GM21367 (cell line): ENCODE measurements at regions not wholly inside any gene's neighbourhood (a gene's known extent, or its start where the extent isn't known, plus 50 kb on each side); places are given as distances from the start of the nearest gene placed in this dataset.

Source experiments
- ATAC-seq: cut with Tn5 transposase; IDR thresholded peaks from one replicate; pipeline ENCODE4 v1.9.1; 2021; ENCODE audit not compliant: unreplicated experiment

DNA sequence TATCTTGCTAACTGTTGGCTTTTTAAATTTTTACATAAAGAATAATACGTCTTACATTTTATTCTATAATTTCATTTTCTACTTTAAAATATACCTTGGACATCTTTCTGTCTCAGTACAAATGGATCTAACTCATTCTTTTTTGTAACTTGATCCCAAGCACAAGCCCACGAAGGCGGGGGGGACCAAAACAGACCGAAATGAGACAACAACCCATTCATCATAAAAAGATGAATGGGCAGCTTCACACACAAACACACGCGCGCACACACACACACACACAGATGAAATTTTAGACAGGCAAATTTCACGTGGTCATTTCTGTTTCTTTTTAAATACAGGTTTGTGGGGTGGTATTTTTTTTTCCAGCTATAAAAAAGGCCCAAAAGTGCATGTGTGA lies 271.3 kb upstream of the TOPAZ1 start:
- no peak for ATAC-seq

DNA sequence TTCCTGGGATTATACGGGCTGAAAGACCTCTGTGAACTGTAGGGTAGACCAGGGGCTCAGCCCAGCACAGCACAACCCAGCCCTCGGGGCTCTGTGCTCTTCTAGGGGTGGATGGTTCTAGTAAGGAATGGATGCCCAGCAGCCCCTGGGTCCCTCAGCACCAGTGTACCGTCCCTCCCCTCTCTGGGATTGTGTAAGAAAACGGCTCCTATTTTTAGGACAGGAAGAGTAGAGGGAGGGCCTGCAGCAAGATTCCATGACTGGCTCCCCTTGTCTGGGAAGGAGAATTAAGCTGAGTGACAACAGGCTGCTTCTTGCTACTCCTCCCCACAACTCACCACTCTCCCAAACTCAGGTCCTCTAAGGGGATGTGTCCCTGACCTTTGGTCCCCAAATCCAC lies 270.8 kb upstream of the TOPAZ1 start:
- no peak for ATAC-seq

DNA sequence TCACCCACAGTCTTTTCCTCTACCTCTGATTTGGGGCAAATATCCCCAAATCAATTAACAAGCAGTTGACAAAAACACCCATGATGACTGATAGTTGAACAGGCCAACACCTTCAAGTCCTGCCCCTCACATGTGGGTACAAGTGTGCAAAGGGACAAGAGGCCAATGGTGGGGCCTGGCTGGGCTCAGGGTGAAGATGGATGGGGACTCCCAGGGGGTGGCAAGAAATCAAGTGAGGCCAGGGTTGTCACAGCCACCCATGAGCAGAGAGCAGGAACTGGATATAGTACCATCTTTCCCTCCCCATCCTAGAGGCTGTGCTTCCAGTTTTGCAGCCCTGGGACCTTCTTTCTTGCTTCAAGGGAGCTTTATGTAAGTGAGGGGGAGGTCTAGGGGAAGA lies 270.2 kb upstream of the TOPAZ1 start:
- ATAC-seq = no peak

DNA sequence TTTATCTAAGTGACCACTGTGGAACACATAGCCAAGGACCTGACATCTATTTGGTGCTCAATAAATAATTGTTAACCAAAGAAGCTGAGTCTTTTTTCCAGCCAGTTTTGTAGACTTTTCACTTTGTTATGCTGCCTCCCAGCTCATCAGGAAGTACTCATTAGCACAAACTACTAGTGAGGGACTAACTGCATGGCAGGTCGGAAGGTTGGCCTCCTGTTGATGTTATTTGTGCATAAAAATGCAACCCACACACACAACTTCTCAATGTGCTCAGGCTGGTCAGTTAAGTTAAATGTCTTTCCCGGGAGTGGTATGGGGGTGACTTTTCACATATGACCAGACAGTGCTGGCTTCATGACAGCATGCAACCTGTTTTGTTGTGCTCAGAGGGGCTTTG lies 263.0 kb upstream of the TOPAZ1 start:
- ATAC-seq = no peak

DNA sequence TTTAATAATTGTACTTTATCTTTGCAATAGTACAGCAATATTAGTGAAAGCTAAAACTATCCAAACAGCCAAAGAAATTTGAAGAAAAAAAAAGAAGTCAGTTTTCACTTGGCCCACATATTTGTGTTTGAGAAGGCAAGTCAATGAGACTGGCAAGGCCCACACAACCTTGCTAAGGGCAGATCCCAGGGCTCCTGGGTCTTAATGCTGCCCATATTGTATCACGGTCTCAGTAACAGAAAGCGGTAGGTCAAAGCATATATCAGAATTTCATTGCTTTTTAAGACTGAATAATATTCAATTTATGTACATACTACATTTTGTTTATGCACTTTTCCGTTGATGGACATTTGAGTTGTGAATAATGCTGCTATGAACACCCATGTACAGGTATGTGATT lies 262.0 kb upstream of the TOPAZ1 start:
- no peak for ATAC-seq

DNA sequence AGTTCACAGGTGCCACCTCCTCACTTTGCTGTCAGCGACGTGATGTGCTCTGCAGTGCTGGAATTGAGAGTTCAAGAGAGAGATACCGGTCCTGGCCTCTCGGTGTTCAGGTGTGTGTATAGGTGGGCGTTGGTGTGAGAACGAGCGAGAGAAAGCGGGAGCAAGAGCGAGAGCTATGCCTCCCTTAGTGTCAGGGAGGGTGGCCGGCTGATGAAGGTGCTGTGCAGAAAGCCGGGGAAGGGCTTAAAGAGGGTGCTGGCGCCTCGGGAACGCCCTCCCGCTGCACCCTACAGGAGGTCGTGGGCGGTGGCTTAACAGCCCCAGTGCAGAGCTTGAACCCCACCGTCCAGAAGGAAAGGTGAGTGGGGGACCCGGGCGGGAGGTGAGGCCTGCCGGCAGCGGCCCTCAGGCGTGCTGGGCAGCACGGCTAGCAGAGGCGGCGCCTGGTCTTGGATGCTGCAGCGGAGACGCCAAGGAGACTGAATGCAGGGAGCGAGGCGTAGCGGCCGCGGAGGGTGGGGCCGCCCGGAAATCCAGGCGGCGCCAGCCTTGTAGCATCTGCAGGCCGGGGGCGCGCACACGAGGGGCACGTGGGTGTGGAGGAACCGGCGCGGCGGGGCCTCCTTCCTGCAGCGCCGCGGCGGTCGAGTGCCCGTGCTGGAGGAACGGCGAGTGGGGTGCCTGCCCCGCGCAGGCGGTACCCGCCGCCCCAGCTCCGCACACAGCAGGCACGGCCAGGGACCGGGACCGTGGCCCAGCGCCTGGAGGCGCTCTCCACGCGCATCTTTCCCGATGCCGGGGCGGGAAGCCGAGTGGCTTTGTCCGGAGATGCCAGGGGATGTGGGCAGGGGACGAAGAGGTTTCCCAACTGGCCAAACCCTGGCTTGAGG lies 246.8 kb upstream of the TOPAZ1 start:
- ATAC-seq = no peak

DNA sequence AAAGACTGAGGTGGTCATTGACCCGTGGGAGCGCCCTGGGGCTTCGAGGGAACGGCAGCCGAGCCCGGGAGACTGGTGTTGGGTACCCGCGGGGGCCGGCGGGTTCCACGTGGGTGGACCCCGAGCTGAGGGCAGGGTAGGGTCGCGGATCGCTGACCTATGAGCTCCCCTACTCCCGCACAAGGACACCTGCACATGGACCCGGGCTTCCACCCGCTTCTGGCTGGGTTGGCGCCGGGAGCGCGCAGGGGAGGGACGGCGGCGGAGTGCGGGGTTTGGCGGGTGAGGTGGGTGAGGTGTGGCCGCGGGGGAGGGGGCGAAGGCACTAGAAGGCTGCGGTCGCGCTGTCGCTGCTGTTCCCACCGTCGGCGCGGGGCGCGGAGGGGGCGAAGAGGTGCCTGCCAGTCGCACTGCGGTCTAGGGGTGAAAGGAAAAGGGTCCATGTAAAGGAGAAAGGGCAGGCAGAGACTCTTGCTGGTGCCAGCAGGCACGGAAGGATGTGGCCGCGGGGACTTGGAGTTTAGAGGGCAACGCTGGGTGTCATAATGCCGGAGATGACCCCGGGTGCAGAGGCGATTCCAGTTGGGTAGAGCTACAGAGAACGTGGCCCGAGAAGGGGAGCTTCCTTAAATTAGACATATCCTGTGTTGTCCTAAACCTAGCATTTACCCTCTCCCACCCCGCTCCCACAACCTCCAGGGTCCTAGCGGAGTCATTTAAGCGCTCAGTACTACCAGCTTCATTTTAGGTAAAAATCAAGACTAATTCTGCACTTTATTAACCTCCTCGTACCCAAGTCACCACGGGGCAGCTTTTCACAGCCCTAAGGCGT lies 245.9 kb upstream of the TOPAZ1 start:
- no peak for ATAC-seq

DNA sequence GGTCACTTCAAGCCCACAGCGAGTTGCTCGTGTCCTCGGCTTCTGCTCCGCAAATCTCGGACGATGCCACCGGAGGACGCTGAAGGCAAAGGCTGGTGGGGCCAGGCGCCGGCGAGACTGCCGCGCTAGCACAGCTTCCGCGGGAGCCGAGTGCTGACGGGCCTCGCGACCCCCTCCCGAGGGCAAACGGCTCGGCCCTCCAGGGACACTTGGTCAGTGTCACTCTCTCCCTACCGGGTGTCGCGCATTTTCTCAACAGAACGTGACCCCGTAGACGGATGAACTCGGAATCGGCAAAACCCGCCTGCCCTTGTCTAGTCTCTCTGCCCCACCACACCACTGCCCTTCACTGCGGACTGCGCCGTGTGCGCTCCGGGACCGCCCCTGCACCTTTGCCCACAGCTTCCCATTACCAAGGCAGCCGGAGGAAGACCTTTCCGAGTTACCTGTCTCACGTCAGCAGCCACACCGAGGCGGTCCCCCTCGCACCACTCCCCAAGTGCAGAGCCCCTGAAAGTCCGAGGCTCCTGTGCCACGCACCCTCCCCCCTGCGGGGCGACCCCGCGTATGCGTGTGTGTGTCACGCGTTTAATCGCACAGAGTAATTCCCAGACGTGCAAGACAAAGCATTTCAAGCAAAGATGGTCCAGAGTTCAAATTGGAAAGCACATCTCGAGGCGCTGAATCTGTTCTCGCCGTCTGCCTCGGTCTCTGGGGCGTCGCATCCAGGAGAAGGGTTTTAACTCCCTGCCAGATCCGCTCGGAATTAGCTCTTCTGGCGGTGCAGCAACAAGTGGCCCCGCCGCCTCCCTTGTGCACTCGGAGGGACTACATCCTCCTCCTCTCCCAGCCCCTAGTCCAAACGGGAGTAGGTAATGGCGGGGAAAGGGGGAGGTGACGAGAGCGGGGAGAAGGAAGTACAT lies 245.0 kb upstream of the TOPAZ1 start:
- no peak for ATAC-seq

DNA sequence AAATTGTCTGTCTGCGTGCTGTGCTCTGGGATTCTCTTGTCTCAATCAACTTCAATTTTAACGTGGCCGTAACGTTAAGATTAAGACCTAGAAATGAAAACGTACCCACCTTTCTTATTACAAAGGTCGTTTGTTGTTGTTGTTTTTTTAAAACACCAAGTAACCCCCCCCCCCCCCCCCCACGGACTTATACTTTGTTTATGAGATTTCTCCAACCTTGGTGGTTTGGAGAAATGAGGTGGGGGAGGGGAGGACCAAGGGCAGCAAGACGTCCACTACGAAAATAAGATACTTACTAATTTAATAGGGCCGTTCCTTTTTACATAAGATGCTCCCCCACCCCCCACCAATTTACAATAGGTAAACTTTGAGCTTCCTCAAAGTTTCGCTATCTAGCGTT lies 244.4 kb upstream of the TOPAZ1 start:
- no peak for ATAC-seq

DNA sequence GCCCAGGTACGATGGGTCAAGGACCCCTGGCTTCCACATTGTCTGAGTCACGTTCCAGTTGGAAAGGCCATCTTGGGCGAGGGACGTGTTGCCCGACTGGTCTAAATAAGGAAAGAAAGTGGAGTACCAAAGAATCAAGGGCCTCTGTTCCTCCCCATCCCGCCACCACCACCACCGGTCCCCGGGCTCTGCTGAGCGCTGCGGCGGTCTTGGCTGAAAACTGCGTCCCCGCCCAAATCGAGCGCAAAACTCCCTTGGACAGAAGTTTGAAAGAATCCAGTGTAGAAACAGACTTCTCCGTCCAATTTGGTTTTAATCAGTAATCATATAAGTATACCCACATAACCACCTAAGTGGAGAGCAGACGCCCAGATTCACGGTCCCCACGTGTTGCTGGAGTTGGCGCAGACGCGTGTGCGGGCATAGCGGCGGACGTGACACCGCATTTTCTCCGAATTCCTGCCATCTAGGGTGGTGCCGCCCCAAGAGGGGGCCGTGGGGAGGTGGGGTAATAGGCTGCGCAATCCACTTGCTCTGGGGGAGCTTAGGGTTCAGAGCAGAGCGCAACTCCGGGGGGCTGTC lies 243.8 kb upstream of the TOPAZ1 start:
- ATAC-seq = no peak

DNA sequence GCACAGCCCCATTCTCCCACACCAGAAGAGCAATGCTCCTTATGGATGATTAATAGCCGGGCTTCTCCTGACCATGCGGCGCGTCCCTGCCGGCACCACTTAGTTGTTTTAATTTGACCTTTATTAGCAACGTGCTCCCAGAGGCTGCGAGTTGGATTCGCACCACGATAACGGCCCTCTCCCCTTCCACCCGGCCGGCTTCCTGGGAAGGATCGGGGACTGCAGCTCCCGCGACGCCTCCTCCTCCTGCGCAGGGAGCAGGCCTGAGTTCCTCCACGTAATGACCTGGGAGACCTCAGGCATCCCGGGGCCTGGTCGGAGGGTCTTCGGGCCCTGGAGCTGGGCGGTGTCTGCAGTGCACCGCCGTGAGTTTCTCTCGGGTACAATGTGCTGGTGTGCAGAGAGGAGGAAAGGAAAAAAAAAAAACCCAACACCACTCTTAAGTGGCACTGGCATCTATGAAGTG lies 243.3 kb upstream of the TOPAZ1 start:
- no peak for ATAC-seq

DNA sequence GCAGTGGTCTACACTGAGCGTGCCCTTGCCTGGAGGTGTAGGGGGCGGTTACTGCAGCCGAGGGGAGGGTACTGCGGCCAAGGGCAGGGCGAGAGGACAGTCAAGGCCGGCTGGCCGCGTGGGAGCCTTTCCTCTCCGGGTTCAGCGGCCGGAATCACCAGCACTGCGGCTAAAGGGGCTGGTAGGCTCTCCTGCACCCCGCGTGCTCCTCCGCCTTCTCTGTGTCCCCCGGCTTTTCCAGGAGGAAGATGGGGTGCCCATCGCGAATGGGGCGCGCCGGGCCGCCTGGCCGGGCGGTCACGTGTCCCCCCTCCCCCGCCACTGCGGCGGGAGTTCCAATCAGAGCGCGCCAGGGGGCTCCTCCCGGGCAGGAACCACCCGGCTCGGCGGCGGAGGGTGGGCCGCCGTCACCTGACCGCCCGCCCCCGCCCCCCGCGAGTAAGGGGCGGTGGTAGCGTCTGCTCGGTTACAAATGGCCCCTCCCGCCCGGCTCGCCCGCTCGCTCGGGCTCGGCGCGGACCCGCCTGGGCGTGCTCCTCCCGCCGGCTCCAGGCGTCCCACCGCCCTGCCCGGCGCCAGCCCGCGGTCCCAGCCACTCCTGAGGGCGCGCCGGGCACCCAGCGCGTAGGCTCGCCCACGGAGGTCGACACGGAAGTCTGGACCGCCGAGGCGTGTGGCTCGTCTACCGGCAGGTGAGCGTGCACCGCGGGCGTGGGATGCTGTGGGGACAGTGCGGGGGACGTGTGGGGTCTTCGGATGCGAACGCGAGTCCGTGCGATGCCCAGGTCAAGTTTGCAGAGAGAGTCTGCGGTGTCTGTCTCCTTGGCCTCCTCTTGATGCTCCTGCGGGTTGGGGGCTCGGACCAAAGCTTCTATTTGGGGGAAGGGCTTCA lies 242.6 kb upstream of the TOPAZ1 start:
- ATAC-seq = peak; percentile 33

DNA sequence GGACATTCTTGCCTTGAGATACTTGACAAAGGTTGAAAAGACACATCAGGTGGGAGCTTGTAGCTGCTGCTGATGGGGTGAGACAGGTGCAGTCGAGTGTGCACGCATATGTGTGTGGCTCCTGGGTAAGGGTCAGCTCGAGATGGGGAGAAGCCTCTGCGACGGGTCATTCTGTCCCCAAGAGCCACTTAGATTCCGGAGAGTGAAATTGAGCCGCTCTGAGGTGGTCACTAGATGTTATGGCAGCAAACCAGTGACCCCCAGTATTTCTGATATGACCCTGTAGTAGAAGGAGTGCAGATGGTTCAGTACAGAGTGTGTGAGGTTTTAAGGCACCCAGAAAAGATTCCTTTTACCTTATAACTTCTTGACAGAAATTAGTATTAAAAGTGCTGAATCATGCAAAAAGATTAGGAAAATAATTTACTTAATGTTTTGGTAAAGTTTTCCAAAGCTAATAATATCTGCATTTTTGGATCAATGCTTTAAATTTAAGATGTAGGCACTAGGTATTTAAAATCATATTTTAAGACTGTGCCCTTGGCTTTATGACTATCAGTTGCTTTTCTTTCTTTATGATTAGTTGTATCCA lies 241.9 kb upstream of the TOPAZ1 start:
- ATAC-seq = no peak

DNA sequence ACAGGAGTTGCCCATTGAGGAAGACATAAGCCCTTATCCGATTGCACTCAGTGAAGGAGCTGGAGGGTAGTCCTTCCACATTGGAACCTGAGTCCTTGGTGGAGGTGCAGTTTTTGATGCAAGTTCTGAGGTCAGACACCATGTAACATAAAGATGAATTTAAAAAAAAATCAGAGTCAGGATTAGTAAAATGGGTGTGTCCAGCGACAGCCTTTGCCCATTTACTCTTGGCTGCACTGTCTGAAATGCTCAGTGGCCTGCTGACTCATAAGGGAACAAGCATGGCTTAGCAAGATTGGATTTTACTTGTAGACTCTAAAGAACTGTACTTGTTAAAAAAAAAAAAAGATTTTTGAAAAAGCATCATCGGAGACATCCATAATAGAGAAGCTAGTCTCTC lies 241.1 kb upstream of the TOPAZ1 start:
- no peak for ATAC-seq

DNA sequence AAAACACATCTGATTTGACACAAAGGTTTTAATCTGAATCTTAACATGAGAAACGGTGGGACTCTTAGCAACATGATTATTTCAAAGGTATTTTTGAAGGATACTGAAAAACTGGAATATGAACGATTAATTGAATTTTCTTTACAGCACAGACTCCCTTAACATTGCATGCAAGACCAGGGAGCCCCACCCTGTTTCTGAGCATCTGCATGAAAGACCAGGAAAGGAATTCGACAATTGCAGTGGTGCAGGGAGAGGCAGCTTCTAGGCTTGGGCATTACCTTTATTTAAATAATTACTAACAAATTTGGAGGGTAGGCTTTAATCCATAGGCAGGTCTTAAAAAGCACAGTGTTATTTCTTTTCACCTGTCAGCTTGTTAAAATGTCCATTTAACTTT lies 240.6 kb upstream of the TOPAZ1 start:
- ATAC-seq = no peak

DNA sequence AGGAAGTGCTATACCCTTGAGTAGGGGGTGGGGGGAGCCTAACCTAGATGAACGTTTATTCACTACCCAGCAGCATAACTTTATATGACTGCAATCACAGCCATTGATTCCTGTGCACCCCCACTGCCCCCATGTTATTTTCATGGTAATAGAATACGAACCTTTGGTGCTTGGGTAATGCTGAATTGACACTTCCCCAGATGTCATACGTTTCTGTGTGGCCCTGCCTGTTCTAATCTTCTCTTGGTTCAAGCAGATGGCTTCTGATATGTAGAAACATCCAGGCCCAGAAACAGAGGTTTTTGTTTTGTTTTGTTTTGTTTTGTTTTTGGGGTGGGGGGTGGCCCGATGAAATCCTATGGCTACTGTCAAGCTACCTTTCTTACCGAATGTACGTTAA lies 237.9 kb upstream of the TOPAZ1 start:
- no peak for ATAC-seq

DNA sequence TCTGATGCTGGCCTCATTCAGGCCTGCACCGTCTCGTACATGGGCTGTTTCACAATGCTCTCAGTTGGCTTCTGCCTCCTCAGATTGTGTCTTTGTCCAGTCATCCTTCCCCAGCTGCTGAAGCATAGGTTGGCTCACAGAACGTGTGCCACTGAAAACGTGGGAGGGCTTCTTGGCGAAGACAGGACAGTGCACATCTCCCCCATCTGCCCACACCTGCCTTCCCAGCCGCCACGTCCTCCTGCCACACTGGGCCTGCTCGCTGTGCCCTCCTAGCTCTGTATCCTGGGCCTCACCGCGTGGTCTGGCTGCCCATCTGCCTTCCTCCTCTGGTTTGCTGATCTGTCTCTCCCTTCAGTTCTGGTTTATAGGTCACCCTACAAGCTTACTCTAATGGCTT lies 230.0 kb upstream of the TOPAZ1 start:
- ATAC-seq = no peak

DNA sequence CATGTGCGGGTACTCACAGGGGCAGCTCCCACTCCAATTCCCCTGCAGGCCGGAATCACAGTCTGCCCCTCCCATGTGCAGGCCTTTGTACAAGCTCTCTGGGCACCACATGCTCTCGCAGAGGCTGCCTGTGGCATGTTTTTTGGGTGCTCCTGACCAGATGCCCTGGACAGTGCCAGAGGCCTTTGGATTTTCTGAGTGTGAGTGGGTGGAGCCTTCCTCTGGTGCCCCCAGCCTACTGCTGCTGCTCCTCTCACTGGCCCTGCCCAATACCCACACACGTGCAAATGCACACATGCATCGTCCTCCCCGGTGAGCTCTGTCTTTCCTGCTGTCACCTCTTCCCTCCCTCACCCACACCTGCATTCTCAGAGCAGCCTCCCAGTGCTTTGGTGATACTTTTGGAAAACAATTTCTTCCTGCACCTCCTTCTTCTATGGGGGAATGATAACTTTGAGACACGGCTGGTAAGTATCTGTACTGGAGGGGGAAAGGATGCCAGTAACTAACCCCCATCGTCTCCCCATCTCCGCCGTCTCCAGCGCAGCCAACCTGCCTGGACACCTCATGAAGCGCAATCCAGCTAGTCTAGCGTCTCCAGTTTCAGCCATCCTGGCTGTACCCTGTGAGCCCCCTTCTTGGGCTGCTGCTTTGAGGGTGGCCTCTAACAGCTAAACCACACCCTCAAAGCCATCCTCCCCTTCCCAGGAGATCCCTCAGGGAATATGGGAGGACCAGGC lies 229.4 kb upstream of the TOPAZ1 start:
- no peak for ATAC-seq

DNA sequence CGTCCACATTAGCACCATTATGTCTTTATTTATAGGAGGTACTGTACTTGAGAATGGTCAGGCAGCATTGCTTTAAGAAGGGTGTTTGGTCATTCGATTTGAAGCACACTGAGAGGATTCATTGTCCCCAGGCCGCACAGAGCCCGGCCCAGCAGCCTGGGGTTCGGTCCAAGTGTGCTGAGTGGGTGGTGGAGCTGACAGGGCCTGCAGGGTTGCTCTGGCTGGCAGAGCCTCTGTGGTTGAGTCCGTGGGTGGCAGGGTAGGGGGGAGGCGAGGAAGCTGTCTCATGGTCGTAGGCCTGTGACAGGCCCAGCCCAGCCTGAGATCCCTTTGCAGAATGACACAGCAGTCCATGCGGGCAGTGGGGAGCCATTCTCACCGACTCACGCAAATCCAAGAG lies 227.7 kb upstream of the TOPAZ1 start:
- ATAC-seq = no peak
